ENCODE measurements at regions not wholly inside any gene's neighbourhood (a gene's known extent, or its start where the extent isn't known, plus 50 kb on each side); places are given as distances from the start of the nearest gene placed in this dataset.

GRCh38 chr12:115648463-115648862 is 629.0 kb downstream of the MED13L start:
- TF ChIP-seq CTCF (IDR thresholded peaks at IDR 0.05; ENCODE audit: low read depth, low read length) (no peak), POLR2A (IDR thresholded peaks at IDR 0.05; ENCODE audit: extremely low read depth, insufficient read length) (no peak), MYC (IDR thresholded peaks at IDR 0.05; ENCODE audit: low read depth, low read length) (no peak)
